Uterus (tissue), 2 donors: ENCODE measurements at regions not wholly inside any gene's neighbourhood (a gene's known extent, or its start where the extent isn't known, plus 50 kb on each side); places are given as distances from the start of the nearest gene placed in this dataset.

Source experiments
- POLR2A ChIP-seq, 2 donors: fragments of 450-650 bp; IDR thresholded peaks; one replicate each; pipeline ENCODE4 v1.6.1; 2016; ENCODE audit warnings: antibody characterized with exemption in 2 of 2, mild to moderate bottlenecking in 1 of 2, moderate library complexity in 1 of 2
- TF ChIP-seq, protein P1 (sequence below), 4 experiments: fragments of 200-600 bp in 2 of 4; fragments of 450-650 bp in 2 of 4; sonication (generic) in 2 of 4; IDR thresholded peaks; one replicate each; pipeline ENCODE4 v1.5.1; 2016 to 2019; ENCODE audit warnings: antibody characterized with exemption in 4 of 4, mild to moderate bottlenecking in 2 of 4, moderate library complexity in 1 of 4

DNA sequence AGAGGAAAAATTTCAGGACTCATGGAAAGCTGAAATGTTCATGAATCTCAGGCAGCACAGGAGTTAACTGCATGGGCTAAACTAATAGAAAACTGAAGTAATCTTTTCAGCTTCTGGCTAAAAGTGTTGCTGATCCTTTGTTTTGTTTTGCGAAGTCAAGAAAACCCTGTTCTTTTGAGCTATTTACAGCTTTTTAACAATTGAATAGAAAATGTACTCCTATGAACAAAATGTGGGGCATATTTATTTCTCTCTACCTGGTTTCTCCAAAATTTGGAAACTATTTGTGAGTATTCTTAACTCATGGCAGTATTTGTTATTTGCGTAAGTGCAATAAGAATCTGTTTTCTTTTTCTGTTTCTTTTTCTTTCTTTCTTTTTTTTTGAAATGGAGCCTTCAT lies 818.8 kb upstream of the CITED2 start:
- TF ChIP-seq, protein P1, sequence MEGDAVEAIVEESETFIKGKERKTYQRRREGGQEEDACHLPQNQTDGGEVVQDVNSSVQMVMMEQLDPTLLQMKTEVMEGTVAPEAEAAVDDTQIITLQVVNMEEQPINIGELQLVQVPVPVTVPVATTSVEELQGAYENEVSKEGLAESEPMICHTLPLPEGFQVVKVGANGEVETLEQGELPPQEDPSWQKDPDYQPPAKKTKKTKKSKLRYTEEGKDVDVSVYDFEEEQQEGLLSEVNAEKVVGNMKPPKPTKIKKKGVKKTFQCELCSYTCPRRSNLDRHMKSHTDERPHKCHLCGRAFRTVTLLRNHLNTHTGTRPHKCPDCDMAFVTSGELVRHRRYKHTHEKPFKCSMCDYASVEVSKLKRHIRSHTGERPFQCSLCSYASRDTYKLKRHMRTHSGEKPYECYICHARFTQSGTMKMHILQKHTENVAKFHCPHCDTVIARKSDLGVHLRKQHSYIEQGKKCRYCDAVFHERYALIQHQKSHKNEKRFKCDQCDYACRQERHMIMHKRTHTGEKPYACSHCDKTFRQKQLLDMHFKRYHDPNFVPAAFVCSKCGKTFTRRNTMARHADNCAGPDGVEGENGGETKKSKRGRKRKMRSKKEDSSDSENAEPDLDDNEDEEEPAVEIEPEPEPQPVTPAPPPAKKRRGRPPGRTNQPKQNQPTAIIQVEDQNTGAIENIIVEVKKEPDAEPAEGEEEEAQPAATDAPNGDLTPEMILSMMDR (IDR thresholded peaks at IDR 0.05), result no peak
- no peak for TF ChIP-seq POLR2A (IDR thresholded peaks at IDR 0.05)
